Neuronal stem cell (in vitro differentiated cells): ENCODE measurements at regions not wholly inside any gene's neighbourhood (a gene's known extent, or its start where the extent isn't known, plus 50 kb on each side); places are given as distances from the start of the nearest gene placed in this dataset.
A peak's percentile ranks its signal among the peaks of the same experiment; 100 is the strongest.

ENCODE experiments used
- DNase-seq: peaks from one replicate; pipeline ENCODE4 v3.0.0-alpha.2; 2013; ENCODE audit warnings: low spot score
- H2AFZ ChIP-seq: one replicate; pipeline ENCODE4 v1.6.1; 2013; ENCODE audit warnings: mild to moderate bottlenecking, low read length, inconsistent platforms
- H2AK5ac ChIP-seq: 2 replicates; pipeline ENCODE4 v1.6.1; 2013; ENCODE audit warnings: low read depth, mild to moderate bottlenecking, inconsistent platforms, low read length, moderate library complexity, mixed read lengths
- H2BK120ac ChIP-seq: 2 replicates; pipeline ENCODE4 v1.6.1; 2013; ENCODE audit warnings: low read depth, mild to moderate bottlenecking, inconsistent platforms, low read length, moderate library complexity, mixed read lengths
- H2BK12ac ChIP-seq: one replicate; pipeline ENCODE4 v1.6.1; 2013; ENCODE audit warnings: low read length, inconsistent platforms
- H2BK15ac ChIP-seq: 2 replicates; pipeline ENCODE4 v1.6.1; 2013; ENCODE audit warnings: mild to moderate bottlenecking, low read length, inconsistent platforms, mixed read lengths
- H2BK5ac ChIP-seq: one replicate; pipeline ENCODE4 v1.6.1; 2013; ENCODE audit warnings: inconsistent platforms, mild to moderate bottlenecking, low read length, moderate library complexity
- H3K14ac ChIP-seq: one replicate; pipeline ENCODE4 v1.6.1; 2013; ENCODE audit warnings: low read length, inconsistent platforms
- H3K18ac ChIP-seq: 2 replicates; pipeline ENCODE4 v1.6.1; 2013; ENCODE audit warnings: low read length, inconsistent platforms
- H3K23ac ChIP-seq: 2 replicates; pipeline ENCODE4 v1.6.1; 2013; ENCODE audit warnings: low read depth, mild to moderate bottlenecking, mixed read lengths, low read length, inconsistent platforms; ENCODE audit not compliant: poor library complexity
- H3K27ac ChIP-seq: replicated peaks from 3 replicates; pipeline ENCODE4 v1.5.1; 2013; ENCODE audit warnings: low read length, inconsistent platforms
- H3K27me3 ChIP-seq, 3 experiments: 2 replicates each; pipeline ENCODE4 v1.6.1; 2013; ENCODE audit warnings: low read length in 3 of 3, mild to moderate bottlenecking in 2 of 3, inconsistent platforms in 1 of 3, low read depth in 1 of 3, mixed read lengths in 1 of 3, moderate library complexity in 1 of 3; ENCODE audit not compliant: control insufficient read depth in 3 of 3, insufficient read depth in 3 of 3
- H3K36me3 ChIP-seq, 2 donors: replicated peaks in 1 of 2; 2 replicates each; pipeline ENCODE4 v1.6.1; 2013; ENCODE audit warnings: low read length in 2 of 2; ENCODE audit not compliant: control insufficient read depth in 2 of 2, insufficient read depth in 2 of 2
- H3K4ac ChIP-seq: 2 replicates; pipeline ENCODE4 v1.6.1; 2013; ENCODE audit warnings: inconsistent platforms, mild to moderate bottlenecking, low read length, moderate library complexity
- H3K4me1 ChIP-seq, 2 donors: 1 replicate in 1 of 2; 2 replicates in 1 of 2; pipeline ENCODE4 v1.6.1; 2013; ENCODE audit warnings: low read length in 2 of 2, low read depth in 1 of 2; ENCODE audit not compliant: control insufficient read depth in 2 of 2, insufficient read depth in 1 of 2
- H3K4me2 ChIP-seq: one replicate; pipeline ENCODE4 v1.6.1; 2013; ENCODE audit warnings: mild to moderate bottlenecking, low read length, inconsistent platforms; ENCODE audit not compliant: insufficient read depth, poor library complexity, severe bottlenecking
- H3K4me3 ChIP-seq, 2 donors: 2 replicates each; pipeline ENCODE4 v1.5.1; 2013; ENCODE audit warnings: low read length in 2 of 2, mild to moderate bottlenecking in 2 of 2, inconsistent platforms in 1 of 2, moderate library complexity in 1 of 2
- H3K79me1 ChIP-seq: one replicate; pipeline ENCODE4 v1.6.1; 2013; ENCODE audit warnings: low read depth, mild to moderate bottlenecking, inconsistent platforms, low read length, moderate library complexity
- H3K9ac ChIP-seq: one replicate; pipeline ENCODE4 v1.6.1; 2013; ENCODE audit warnings: mild to moderate bottlenecking, low read depth, low read length, inconsistent platforms; ENCODE audit not compliant: poor library complexity
- H3K9me3 ChIP-seq, 2 donors: replicated peaks in 1 of 2; 2 replicates each; pipeline versions ENCODE3 to v1.6.1; 2013; ENCODE audit warnings: low read length in 2 of 2, mild to moderate bottlenecking in 2 of 2, inconsistent platforms in 1 of 2, low read depth in 1 of 2, mixed read lengths in 1 of 2, moderate library complexity in 1 of 2; ENCODE audit not compliant: control insufficient read depth in 2 of 2, insufficient read depth in 1 of 2
- H4K8ac ChIP-seq: one replicate; pipeline ENCODE4 v1.6.1; 2013; ENCODE audit warnings: low read depth, mild to moderate bottlenecking, inconsistent platforms, low read length, moderate library complexity
- H4K91ac ChIP-seq: one replicate; pipeline ENCODE4 v1.6.1; 2013; ENCODE audit warnings: low read length, low read depth, mild to moderate bottlenecking, inconsistent platforms; ENCODE audit not compliant: poor library complexity
- WGBS, 2 donors: extraction: QIAGEN DNeasy Blood & Tissue Kit; methylation state at CpG; one replicate each; pipeline ENCODE4 v1.1.7; 2013; ENCODE audit warnings: missing lambda C conversion rate in 2 of 2, mixed read lengths in 1 of 2; ENCODE audit not compliant: insufficient read length in 2 of 2, insufficient replicate concordance in 1 of 2; ENCODE audit errors: extremely low coverage in 2 of 2; 5-methylcytosine and 5-hydroxymethylcytosine counted together

- Histone ChIP-seq H2BK120ac (no peak overlapping the region), H3K9ac (no peak overlapping the region), H3K14ac (peak overlapping the region; percentile 38), H2BK12ac (peak overlapping the region; percentile 31), H3K79me1 (peaks cover 5% of the 10 kb centered on the region), H2BK15ac (no peak overlapping the region), H3K4me1 (peaks cover 0 to 7% of the 10 kb centered on the region in 2 donors), H2BK5ac (no peak overlapping the region), H3K36me3 (no peaks in the 10 kb centered on the region), H3K27me3 (peaks cover 0 to 28% (median 0%) of the 10 kb centered on the region in 3 experiments), H3K4me3 (no peak overlapping the region), H3K4me2 (no peak overlapping the region), H3K9me3 (peaks cover 0 to 3% of the 10 kb centered on the region in 2 donors), H3K23ac (peak overlapping the region; percentile 65), H3K27ac (no peak overlapping the region), H4K91ac (no peak overlapping the region), H4K8ac (no peak overlapping the region), H2AK5ac (no peak overlapping the region), H2AFZ (no peak overlapping the region), H3K4ac (peak overlapping the region; percentile 8), H3K18ac (peak overlapping the region; percentile 11)
- WGBS, 2 donors, result no CpG with 5 or more reads among the region's 19 CpGs
- no peak for DNase-seq
These were observed 73.3 kb downstream of the ENGASE start for GRCh38 chr17:79147746-79148506.

- H3K36me3 ChIP-seq, result no peaks in the 10 kb centered on the region
- H2BK120ac ChIP-seq, result no peak overlapping the region
- H2BK12ac ChIP-seq, result no peak overlapping the region
- no peak overlapping the region for H3K9ac ChIP-seq
- H3K23ac ChIP-seq, result no peak overlapping the region
- H2AFZ ChIP-seq, result no peak overlapping the region
- WGBS, 2 donors, result no CpG with 5 or more reads among the region's 5 CpGs
- peak overlapping the region; percentile 46 for H2AK5ac ChIP-seq
- H3K27me3 ChIP-seq, result peaks cover 0 to 34% (median 0%) of the 10 kb centered on the region in 3 experiments
- no peak overlapping the region for H2BK5ac ChIP-seq
- no peak overlapping the region for H4K91ac ChIP-seq
- H3K4ac ChIP-seq, result no peak overlapping the region
- peak overlapping the region; percentile 80 for H3K18ac ChIP-seq
- DNase-seq, result no peak
- no peak overlapping the region for H3K14ac ChIP-seq
- H3K9me3 ChIP-seq, result peaks cover 0 to 3% of the 10 kb centered on the region in 2 donors
- no peak overlapping the region for H3K27ac ChIP-seq
- peaks cover 5% of the 10 kb centered on the region for H3K79me1 ChIP-seq
- H2BK15ac ChIP-seq, result no peak overlapping the region
- H4K8ac ChIP-seq, result no peak overlapping the region
- no peak overlapping the region for H3K4me3 ChIP-seq
- H3K4me2 ChIP-seq, result no peak overlapping the region
- H3K4me1 ChIP-seq, result peaks cover 0 to 3% of the 10 kb centered on the region in 2 donors
These were observed 71.9 kb downstream of the ENGASE start for GRCh38 chr17:79146562-79146961.

- Histone ChIP-seq H3K4me1 (no peaks in the 10 kb centered on the region), H2AK5ac (peak overlapping the region; percentile 19), H3K27ac (no peak overlapping the region), H2AFZ (no peak overlapping the region), H2BK15ac (no peak overlapping the region), H4K8ac (no peak overlapping the region), H3K27me3 (peaks cover 0 to 41% (median 0%) of the 10 kb centered on the region in 3 experiments), H3K4ac (no peak overlapping the region), H3K4me3 (no peak overlapping the region), H3K14ac (no peak overlapping the region), H3K18ac (no peak overlapping the region), H3K79me1 (peaks cover 5% of the 10 kb centered on the region), H3K36me3 (no peaks in the 10 kb centered on the region), H2BK12ac (no peak overlapping the region), H2BK120ac (no peak overlapping the region), H3K23ac (no peak overlapping the region), H3K9me3 (peaks cover 0 to 3% of the 10 kb centered on the region in 2 donors), H3K9ac (no peak overlapping the region), H3K4me2 (no peak overlapping the region), H4K91ac (no peak overlapping the region), H2BK5ac (no peak overlapping the region)
- no CpG with 5 or more reads among the region's 18 CpGs for WGBS, 2 donors
- no peak for DNase-seq
These were observed 70.9 kb downstream of the ENGASE start for GRCh38 chr17:79145548-79145947.

GRCh38 chr17:79144133-79144532 lies 69.5 kb downstream of the ENGASE start:
- DNase-seq, result no peak
- H2AFZ ChIP-seq, result no peak overlapping the region
- H3K23ac ChIP-seq, result peak overlapping the region; percentile 8
- no peak overlapping the region for H3K9ac ChIP-seq
- H2BK120ac ChIP-seq, result no peak overlapping the region
- no peak overlapping the region for H3K4ac ChIP-seq
- H3K14ac ChIP-seq, result peak overlapping the region; percentile 56
- peaks cover 5% of the 10 kb centered on the region for H3K79me1 ChIP-seq
- H2BK5ac ChIP-seq, result peak overlapping the region; percentile 19
- H3K27me3 ChIP-seq, result peaks cover 0 to 48% (median 0%) of the 10 kb centered on the region in 3 experiments
- no peaks in the 10 kb centered on the region for H3K36me3 ChIP-seq
- H2BK12ac ChIP-seq, result no peak overlapping the region
- no peak overlapping the region for H4K91ac ChIP-seq
- no peaks in the 10 kb centered on the region for H3K4me1 ChIP-seq
- no CpG with 5 or more reads among the region's 12 CpGs for WGBS, 2 donors
- H2BK15ac ChIP-seq, result peak overlapping the region; percentile 81
- peak overlapping the region; percentile 5 for H3K18ac ChIP-seq
- H2AK5ac ChIP-seq, result no peak overlapping the region
- H3K4me2 ChIP-seq, result no peak overlapping the region
- H3K27ac ChIP-seq, result no peak overlapping the region
- H3K4me3 ChIP-seq, result no peak overlapping the region
- H3K9me3 ChIP-seq, result peaks cover 0 to 3% of the 10 kb centered on the region in 2 donors
- peak overlapping the region; percentile 3 for H4K8ac ChIP-seq
